A549 (cell line): ENCODE measurements at regions not wholly inside any gene's neighbourhood (a gene's known extent, or its start where the extent isn't known, plus 50 kb on each side); places are given as distances from the start of the nearest gene placed in this dataset.

Source experiments
- ATAC-seq, 2 experiments: fragments of 200-7000 bp in 1 of 2; fragments of >200 bp in 1 of 2; cut with Nextera tagmentation in 1 of 2; cut with Tn5 transposase in 1 of 2; 3 replicates each; pipeline versions ENCODE4 v1.8.0 to v1.9.1; 2018 to 2020; ENCODE audit warnings: mild to moderate bottlenecking in 1 of 2, moderate library complexity in 1 of 2
- CTCF ChIA-PET: fragments of 300-600 bp; sonication (Branson Sonifier 250); formaldehyde crosslinking; extraction: SDS; loops from one replicate; lab custom pipeline; 2021; ENCODE audit warnings: antibody characterized with exemption, inconsistent platforms; lab: Yijun Ruan, JAX
- POLR2A ChIA-PET: fragments of 350-600 bp; formaldehyde crosslinking; extraction: SDS; loops from one replicate; lab custom pipeline; 2021; ENCODE audit warnings: antibody characterized with exemption, inconsistent platforms; lab: Yijun Ruan, JAX
- DNase-seq, 2 experiments: peaks; one replicate each; pipeline versions ENCODE4 v3.0.0 to v3.0.0-alpha.2; 2011 to 2016; ENCODE audit warnings: low read depth in 1 of 2, low spot score in 1 of 2
- FAIRE-seq: peaks from 2 replicates; lab custom pipeline; 2011; peaks lifted over from hg19 to GRCh38; lab: Jason Lieb, UNC
- H3K27ac ChIP-seq, 2 experiments: fragments of >200 bp; sonication (Bioruptor Twin); formaldehyde crosslinking; 3 replicates each; pipeline ENCODE4 v1.5.1; 2016 to 2017
- H3K4me1 ChIP-seq: fragments of >200 bp; sonication (Bioruptor Twin); formaldehyde crosslinking; 3 replicates; pipeline ENCODE4 v1.6.1; 2016
- H3K4me2 ChIP-seq: fragments of >200 bp; sonication (Bioruptor Twin); formaldehyde crosslinking; 3 replicates; pipeline ENCODE4 v1.6.1; 2016
- H3K4me3 ChIP-seq: fragments of >200 bp; sonication (Bioruptor Twin); formaldehyde crosslinking; 3 replicates; pipeline ENCODE4 v1.5.1; 2016
- H3K9me3 ChIP-seq: fragments of >200 bp; sonication (Bioruptor Twin); formaldehyde crosslinking; 3 replicates; pipeline ENCODE4 v1.6.1; 2016
- CEBPB ChIP-seq, 2 experiments: fragments of >200 bp in 1 of 2; sonication (Bioruptor Twin) in 1 of 2; formaldehyde crosslinking in 1 of 2; IDR thresholded peaks; 2 replicates each; pipeline ENCODE4 v1.6.1; 2012 to 2016
- FOSL2 ChIP-seq, 2 experiments: fragments of 450-650 bp in 1 of 2; fragments of >200 bp in 1 of 2; sonication (Bioruptor Twin) in 1 of 2; formaldehyde crosslinking; IDR thresholded peaks; 2 replicates each; pipeline versions ENCODE4 v1.5.0 to v1.6.1; 2016 to 2020; ENCODE audit warnings: mild to moderate bottlenecking in 1 of 2, moderate library complexity in 1 of 2
- FOXS1 ChIP-seq: fragments of 250-450 bp; sonication (Bioruptor Pico); IDR thresholded peaks from 2 replicates; pipeline ENCODE4 v1.5.0; 2020; ENCODE audit warnings: mild to moderate bottlenecking, moderate library complexity
- HES2 ChIP-seq: fragments of >200 bp; sonication (Bioruptor Twin); formaldehyde crosslinking; IDR thresholded peaks from 2 replicates; pipeline ENCODE4 v1.6.1; 2016
- HOXB13 ChIP-seq: fragments of 250-450 bp; sonication (Bioruptor Pico); IDR thresholded peaks from 2 replicates; pipeline ENCODE4 v1.5.0; 2020; ENCODE audit warnings: low read depth, mild to moderate bottlenecking, moderate library complexity
- HOXB5 ChIP-seq: fragments of 250-450 bp; sonication (Bioruptor Pico); IDR thresholded peaks from 2 replicates; pipeline ENCODE4 v1.5.0; 2020; ENCODE audit warnings: mild to moderate bottlenecking, moderate library complexity
- KDM5A ChIP-seq: fragments of 200-600 bp; sonication (generic); IDR thresholded peaks from 2 replicates; pipeline ENCODE4 v1.6.1; 2016; ENCODE audit warnings: antibody characterized with exemption, mild to moderate bottlenecking
- MAX ChIP-seq: IDR thresholded peaks from 2 replicates; pipeline ENCODE4 v1.6.1; 2012
- MAZ ChIP-seq: fragments of 150-350 bp; IDR thresholded peaks from 2 replicates; pipeline ENCODE4 v1.6.1; 2014; ENCODE audit warnings: antibody characterized with exemption, low read depth, low read length, borderline replicate concordance
- NPAS2 ChIP-seq: fragments of 250-450 bp; sonication (Bioruptor Pico); IDR thresholded peaks from 2 replicates; pipeline ENCODE4 v1.8.0; 2022; ENCODE audit warnings: mild to moderate bottlenecking, moderate library complexity, borderline replicate concordance
- PHF8 ChIP-seq: fragments of 200-600 bp; sonication (generic); IDR thresholded peaks from 2 replicates; pipeline ENCODE4 v1.6.1; 2016; ENCODE audit warnings: low read depth, mild to moderate bottlenecking, antibody characterized with exemption, moderate library complexity, borderline replicate concordance
- REST ChIP-seq: fragments of 200-600 bp; sonication (generic); IDR thresholded peaks from 2 replicates; pipeline ENCODE4 v1.6.1; 2016; ENCODE audit warnings: antibody characterized with exemption, mild to moderate bottlenecking, moderate library complexity
- RFX5 ChIP-seq: fragments of 450-650 bp; IDR thresholded peaks from 2 replicates; pipeline ENCODE4 v1.7.1; 2014; ENCODE audit warnings: antibody characterized with exemption, mild to moderate bottlenecking, moderate library complexity
- SMC3 ChIP-seq: fragments of >200 bp; sonication (Bioruptor Twin); formaldehyde crosslinking; IDR thresholded peaks from 3 replicates; pipeline ENCODE4 v1.6.1; 2018; ENCODE audit warnings: inconsistent platforms
- SREBF2 ChIP-seq: fragments of 450-650 bp; IDR thresholded peaks from 2 replicates; pipeline ENCODE4 v1.6.1; 2014; ENCODE audit warnings: mild to moderate bottlenecking, moderate library complexity
- ZSCAN20 ChIP-seq: fragments of 250-450 bp; sonication (Bioruptor Pico); IDR thresholded peaks from 2 replicates; pipeline ENCODE4 v1.8.0; 2022; ENCODE audit warnings: mild to moderate bottlenecking, moderate library complexity

DNA sequence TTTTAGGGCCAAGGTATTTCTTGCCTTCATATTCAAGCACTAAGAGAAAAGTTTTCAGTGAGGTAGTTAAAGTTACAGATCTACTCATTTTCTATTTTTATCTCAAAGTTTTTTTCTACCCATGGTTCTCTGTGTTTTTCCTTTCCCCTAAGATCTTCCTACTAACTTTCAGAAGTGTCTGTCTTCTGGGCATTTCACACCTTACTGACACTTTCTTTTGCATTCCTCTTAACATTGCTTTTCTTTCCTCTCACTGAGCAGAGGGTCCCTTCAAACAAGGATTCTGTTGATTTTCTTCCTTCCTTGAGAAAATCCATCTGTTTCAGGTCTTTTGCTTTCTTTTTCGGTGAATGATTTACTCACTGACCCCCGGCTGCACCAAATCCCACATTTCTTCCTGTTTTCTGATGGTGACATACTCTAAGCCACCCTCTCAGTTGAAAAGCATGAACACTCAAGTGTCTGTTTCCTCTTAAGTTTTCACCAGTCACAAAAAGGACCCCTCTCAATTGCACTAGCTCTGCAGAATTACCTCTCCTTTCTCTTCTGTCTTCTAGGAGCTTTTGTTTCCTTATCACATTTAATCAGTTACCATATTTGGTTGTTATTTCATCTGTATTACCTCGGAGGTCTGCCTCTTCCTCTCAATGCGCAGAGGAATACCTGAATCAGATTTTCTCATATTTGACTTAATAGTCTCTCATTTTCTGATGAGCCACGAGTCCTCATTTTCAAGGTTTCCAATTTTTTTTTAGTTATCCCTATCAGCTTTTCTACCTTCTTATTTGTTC is 73.5 kb upstream of the RNF217 start (continued):
- TF ChIP-seq REST = no peak
- TF ChIP-seq, all 56 proteins: peak for 0

DNA sequence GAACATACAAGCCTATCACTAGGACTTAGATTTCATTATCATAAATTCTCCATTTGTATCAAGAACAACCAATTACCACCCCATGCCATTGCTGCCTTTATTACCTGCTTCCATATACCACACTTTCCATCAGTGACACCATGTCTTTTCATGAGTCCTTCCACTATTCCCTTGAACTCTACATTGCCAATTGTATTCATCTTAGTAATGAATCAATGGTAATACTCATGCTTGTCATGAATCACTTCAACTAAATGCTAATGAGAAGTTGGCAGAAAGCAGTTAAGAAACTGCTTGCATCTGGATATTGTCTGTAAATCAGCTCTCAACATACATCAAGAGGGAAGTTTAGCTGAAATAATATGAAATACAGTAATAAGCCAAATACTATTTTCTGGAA is 61.2 kb upstream of the RNF217 start:
- ChIA-PET POLR2A (no interaction called here), CTCF (no interaction called here)
- no peak overlapping the region for H3K4me2 ChIP-seq
- ATAC-seq (no peak), DNase-seq (no peak), FAIRE-seq (no peak)
- no peak overlapping the region for H3K27ac ChIP-seq
- TF ChIP-seq SREBF2 = no peak
- H3K4me3 ChIP-seq = no peak overlapping the region
- no peaks in the 10 kb centered on the region for H3K4me1 ChIP-seq
- no peaks in the 10 kb centered on the region for H3K9me3 ChIP-seq

DNA sequence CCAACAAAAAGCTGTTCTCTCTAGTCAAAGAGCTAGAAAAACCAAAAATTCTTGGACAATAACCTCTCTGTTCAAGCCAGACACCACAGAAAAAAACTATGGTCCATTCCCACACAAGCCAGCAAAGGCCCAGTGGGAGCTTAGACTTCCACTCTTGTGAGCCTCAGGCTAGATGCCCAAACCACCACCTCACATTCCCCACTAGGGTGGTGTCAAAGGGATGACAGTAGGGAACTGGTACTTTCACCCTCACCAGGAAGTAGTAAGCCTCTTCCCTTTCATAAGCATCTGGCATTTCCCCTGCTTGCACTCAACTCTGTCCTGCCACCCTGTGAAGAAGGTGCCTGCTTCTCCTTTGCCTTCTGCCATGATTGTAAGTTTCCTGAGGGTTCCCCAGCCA is 58.4 kb upstream of the RNF217 start:
- Histone ChIP-seq H3K27ac (no peak overlapping the region), H3K4me1 (no peaks in the 10 kb centered on the region), H3K4me3 (no peak overlapping the region), H3K4me2 (no peak overlapping the region), H3K9me3 (no peaks in the 10 kb centered on the region)
- CTCF ChIA-PET = interaction anchor here (1.2 kb wide), 1 partner anchor 250 kb away, joined by 3 read pairs; the partner anchor contains the start of gene TPD52L1
- TF ChIP-seq MAZ (no peak), REST (no peak), FOXS1 (CRISPR knock-in tag) (no peak), PHF8 (no peak), HOXB5 (CRISPR knock-in tag) (no peak), NPAS2 (no peak), HES2 (no peak), HOXB13 (CRISPR knock-in tag) (no peak), ZSCAN20 (no peak), SMC3 (no peak), CEBPB (IDR thresholded peaks at IDR 0.05) (no peak), MAX (no peak), RFX5 (no peak), FOSL2 (IDR thresholded peaks at IDR 0.05) (no peak), FOSL2 (CRISPR knock-in tag; IDR thresholded peaks at IDR 0.05) (no peak), KDM5A (no peak)
- FAIRE-seq (no peak), DNase-seq (no peak), ATAC-seq (peak in 1 of 2 experiments; percentile 29; a peak in 1 of 6 replicates)
- POLR2A ChIA-PET = interaction anchor here (0.7 kb wide), 1 partner anchor 195 kb away, joined by 5 read pairs; no protein-coding TSS in a partner anchor
